ENCODE measurements at regions not wholly inside any gene's neighbourhood (a gene's known extent, or its start where the extent isn't known, plus 50 kb on each side); places are given as distances from the start of the nearest gene placed in this dataset.
"Not testable (repeated sequence)": the region's sequence is repeated elsewhere in the genome, so short reads cannot be mapped to it uniquely, and the experiment has no call there.

GRCh38 chr4:187070740-187071139, 347.1 kb upstream of the FAT1 start:
- DNase-seq: no peak

GRCh38 chr4:187071946-187072600, 348.4 kb upstream of the FAT1 start:
- DNase-seq: no peak

GRCh38 chr4:187073820-187074219, 350.2 kb upstream of the FAT1 start:
- DNase-seq: no peak

- DNase-seq: no peak
Measured at GRCh38 chr4:187075514-187075913, 351.9 kb upstream of the FAT1 start.

DNA sequence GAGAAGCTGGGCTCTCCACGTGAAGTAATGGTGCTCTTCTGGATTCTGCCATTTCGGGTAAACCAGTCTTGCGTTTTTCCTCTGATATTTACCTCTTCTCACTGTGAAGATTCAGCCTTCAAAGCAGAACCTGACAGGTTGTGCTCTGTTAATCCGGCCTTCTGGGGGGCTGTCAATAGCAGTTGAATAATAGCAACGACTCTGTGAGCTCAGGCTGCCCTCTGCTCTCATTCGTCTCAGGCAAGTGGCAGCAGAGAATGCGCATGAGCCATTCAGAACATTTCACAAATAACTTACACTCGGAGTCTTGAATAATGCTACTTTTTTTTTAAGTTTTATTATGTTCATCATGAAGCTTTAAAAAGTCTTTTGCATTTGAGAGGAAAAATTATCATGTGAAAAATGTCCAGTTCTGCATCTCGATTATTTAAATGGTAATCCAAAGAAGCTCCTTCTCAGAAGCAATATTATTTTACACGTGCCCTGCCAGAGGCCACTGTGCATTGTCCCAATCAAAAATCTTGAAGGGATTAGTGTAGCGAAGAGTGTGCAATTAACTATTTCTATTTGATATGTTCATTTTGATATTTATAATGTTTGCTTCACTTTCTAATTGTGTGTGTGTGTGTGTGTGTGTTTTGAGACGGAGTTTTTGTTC, 354.2 kb upstream of the FAT1 start:
- no peak for DNase-seq

DNA sequence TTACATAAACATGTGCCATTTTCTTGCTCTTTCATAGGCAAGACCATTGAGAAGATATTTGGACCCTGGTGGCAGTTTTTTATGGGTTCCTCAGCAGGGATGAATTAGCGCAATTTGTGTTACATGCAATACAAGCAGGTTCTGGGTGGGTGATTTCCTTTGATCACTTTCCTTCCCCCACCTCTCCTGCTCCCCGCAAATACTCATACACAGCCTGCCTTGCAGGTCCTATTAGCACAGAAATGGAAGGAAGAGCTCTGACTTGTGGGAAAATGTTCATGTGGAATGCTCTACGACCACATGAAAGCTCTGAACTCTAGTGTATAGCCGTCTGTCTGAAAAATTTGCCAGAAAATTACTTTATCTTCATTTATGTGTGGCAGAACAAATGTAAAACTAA, 361.0 kb upstream of the FAT1 start:
- no peak for DNase-seq

GRCh38 chr4:187085339-187085738, 361.7 kb upstream of the FAT1 start:
- no peak for DNase-seq

GRCh38 chr4:187086151-187086550, 362.5 kb upstream of the FAT1 start:
- DNase-seq: no peak

GRCh38 chr4:187088070-187088799, 364.6 kb upstream of the FAT1 start:
- no peak for DNase-seq

GRCh38 chr4:187090401-187090800, 366.7 kb upstream of the FAT1 start:
- no peak for DNase-seq

DNA sequence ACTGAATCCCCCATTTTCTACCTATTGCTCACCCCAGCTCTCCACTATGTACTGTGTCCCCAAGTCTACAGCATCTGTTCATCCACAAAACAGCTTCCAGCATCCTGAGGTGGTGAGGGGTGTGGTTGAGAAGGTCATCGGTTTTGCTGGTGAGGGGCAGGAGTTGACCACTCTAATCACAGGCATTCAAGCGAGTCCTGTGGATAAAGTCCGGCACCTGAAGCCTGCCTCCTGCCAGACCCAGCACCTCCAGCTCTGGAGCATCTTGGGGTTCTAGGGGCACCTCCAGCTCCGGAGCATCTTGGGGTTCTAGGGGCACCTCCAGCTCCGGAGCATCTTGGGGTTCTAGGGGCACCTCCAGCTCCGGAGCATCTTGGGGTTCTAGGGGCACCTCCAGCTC, 367.2 kb upstream of the FAT1 start:
- DNase-seq: not testable (repeated sequence)

DNA sequence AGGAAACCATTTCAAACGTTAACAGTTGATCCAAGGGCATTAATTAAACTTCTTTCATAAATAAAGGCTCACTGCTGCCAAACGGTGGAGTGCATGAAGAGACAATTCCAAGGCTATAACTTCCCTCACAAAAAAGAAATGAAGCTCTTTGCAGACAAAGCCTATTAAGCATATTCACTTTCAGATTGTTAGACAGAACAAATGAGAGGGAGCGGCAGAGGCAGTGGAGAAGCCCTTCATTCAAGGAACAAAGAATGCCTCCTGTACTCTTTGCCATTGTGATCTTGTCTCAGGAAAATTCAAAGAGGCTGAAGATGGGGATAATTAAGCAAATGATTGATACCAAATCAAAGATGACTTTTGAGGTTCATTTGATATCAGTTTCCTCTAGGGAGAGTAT, 370.5 kb upstream of the FAT1 start:
- no peak for DNase-seq

DNA sequence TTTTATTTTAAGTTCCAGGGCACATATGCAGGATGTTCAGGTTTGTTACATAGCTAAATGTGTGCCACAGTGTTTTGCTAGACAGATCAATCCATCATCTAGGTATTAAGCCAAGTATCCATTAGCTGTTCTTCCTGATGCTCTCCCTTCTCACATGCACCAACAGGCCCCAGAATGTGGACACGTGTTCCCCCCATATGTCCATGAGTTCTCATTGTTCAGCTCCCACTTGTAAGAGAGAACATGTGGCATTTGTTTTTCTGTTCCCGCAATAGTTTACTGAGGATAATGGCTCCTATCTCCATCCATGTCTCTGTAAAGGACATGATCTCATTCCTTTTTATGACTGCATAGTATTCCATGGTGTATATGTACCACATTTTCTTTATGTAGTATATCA, 374.8 kb upstream of the FAT1 start:
- no peak for DNase-seq

DNA sequence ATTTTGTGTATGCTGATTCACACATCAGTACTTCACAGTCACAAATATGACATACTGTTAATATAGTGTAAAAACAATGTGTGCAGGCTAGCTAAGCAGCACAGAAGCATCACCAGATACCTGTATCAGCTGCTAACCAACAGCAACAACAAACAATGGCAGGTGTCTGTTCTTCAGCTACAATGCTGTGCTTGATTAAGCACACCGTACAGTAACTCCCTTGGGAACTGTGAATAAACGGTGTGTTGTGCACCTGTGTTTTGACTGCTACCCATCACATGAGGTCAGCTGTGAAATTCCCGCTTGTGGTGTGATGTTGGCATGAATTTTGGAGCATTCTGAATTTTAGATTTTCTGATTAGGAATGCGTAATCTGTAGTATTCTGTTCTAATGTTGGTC, 379.7 kb upstream of the FAT1 start:
- no peak for DNase-seq

DNA sequence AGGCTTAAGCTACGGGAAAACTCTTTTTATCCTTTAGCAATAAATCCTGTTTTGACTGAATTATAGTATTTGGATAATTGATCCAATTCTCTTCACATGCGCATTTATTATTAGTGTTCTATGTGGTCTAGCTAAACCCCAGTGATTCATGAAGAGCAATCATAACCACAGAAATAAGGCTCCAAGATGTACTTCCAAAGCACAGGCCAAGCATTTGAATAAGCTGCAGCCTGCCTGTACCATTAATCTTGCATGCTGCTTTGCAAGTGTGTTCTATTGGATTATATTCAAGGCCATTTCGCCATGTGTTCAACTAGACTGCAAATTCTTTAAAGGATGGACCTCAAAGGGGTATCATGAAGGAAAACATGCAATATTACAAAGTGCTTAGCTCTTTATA, 385.2 kb upstream of the FAT1 start:
- no peak for DNase-seq

DNA sequence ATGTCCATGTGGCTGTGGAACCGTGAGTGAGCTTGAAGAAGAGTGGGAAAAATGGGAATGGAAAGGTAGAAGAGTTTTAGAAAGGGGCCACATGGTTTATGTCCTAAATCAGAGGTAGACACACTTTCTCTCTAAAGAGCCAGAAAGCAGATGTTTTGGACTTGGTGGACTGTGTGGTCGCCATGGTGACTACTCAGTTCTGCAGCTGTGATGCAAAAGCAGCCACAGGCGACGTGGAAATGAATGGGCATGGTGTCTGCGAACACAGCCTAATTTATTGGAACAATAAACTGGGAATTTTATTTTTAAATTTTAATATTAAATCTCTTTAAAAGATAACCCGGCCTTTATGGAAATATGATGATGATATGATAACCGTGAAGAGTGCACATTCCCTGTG, 386.0 kb upstream of the FAT1 start:
- DNase-seq: no peak

- no peak for DNase-seq
Measured at GRCh38 chr4:187118166-187118565, 394.5 kb upstream of the FAT1 start.

DNA sequence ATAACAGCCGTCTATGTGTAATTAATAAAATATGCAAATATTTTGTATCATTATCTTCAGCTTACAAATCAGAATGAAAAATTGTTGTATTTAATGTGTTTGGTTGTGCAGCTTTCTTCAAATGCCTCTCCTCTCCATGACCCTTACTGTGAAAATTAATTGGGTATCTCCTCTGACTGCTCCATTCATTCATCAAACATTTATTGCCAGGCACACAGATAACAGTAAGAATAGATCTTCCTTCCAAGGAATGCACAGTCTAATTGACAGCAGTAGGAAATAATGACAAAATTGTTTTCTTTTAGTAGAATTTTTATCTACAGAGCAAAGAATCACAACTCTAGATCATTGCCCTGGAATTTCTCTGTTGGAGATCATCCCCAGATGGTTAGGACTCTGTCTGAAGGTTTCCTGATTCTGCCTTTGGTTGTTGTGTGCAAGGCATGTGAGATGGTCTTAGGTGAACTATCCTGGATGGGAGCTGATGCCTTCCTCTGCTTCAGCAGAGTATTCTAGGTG, 395.0 kb upstream of the FAT1 start:
- DNase-seq: no peak

DNA sequence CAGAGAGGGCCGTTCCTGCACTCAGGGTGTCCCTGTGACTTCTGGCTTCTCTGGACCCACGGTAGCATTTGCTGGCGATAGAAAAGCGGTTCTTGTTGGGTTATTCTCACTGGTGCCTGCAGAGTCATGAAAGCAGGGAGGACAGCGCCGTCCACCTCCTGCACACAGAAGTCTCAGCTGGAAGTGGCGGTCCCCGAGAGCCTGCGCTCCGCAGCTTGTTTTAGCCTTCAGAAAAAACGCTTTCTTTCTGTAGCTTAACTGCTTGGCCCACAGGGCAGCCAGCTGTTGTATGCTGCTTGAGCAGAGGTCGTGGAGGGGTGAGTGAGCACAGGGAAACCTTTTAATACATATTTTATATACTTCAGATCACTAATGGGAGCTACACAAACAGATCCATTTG, 400.7 kb upstream of the FAT1 start:
- no peak for DNase-seq

GRCh38 chr4:187125062-187125461, 401.4 kb upstream of the FAT1 start:
- DNase-seq: no peak

DNA sequence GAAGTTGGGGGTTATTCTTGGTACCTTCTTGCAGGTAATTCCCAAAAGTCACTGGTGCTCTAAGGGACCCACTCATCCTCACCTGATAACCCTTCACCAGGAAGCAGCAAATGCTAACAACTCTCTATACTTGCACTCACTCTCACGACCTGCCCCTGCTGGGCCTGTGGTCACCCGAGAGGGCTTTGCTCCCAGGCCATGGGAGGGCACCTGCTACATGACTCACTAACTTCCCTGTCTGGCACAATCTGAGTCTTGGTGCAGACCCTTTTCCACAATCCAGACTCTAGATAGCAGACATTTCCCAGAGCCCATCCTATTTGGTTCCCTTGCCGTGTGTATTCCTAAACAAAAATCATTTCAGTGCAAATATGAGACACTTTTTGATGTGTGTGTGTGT, 403.8 kb upstream of the FAT1 start:
- no peak for DNase-seq

GRCh38 chr4:187128222-187128621, 404.6 kb upstream of the FAT1 start:
- DNase-seq: no peak

- DNase-seq: no peak
Measured at GRCh38 chr4:187128976-187129375, 405.3 kb upstream of the FAT1 start.

DNA sequence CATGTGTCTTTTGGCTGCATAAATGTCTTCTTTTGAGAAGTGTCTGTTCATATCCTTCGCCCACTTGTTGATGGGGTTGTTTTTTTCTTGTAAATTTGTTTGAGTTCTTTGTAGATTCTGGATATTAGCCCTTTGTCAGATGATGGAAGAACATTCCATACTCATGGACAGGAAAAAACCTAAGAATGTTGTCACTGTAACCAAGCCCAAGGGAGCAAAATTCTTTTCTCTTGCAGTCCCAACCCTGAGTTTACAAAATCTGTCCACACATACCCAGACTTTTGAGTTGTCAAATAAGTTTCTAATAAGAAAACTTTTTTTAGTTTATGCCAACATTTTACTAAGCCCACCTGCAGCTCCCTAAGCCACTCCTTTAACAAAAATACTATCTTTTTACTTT, 408.2 kb upstream of the FAT1 start:
- not testable (repeated sequence) for DNase-seq
